ENCODE measurements at regions not wholly inside any gene's neighbourhood (a gene's known extent, or its start where the extent isn't known, plus 50 kb on each side); places are given as distances from the start of the nearest gene placed in this dataset.

DNA sequence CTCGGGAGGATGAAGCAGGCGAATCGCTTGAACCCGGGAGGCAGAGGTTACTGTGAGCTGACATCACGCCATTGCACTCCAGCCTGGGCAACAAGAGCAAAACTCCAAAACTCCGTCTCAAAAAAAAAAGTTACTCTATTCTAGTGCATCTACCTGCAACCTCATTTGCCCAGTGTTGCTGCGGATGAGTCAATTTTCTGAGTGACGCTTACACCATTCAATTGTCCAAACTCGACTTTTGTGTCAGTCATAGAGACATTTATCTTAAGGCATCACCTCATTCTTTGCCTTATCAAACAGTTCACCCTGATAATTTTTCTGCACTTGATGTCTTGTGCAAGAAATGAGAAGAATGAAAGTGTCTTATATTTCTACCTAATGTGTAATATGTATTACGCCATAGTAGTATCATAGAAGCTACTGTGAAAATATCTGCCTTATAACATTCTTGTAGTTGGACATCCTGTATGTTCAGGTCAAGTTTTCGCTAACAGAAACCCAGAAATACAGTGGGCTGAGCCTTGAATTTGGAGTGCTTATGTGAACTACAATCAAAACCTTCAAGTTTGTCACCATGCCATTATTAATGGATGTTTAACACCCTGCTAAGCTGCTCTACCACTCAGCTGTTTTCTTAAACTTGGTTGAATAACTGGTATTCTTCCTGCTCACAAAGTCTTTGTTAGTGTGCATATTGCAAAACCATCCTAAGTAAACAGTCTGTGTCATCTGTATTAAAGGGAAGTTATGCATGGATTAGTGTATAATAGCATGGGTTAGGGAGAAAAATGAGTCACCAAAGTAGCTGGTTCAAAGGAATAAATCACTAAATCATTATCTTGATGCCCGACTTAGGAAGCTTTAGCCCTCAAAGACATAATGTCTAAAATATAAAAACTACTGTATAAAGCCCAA lies 531.0 kb upstream of the NR2F2 start:
- Histone ChIP-seq H3K27ac (ENCODE audit: low read depth in 2 of 2, low read length in 1 of 2) (no peak overlapping the region), H3K9ac (no peak overlapping the region), H3F3A (replicated peaks; ENCODE audit: insufficient read depth) (no peaks in the 10 kb centered on the region), H3K27me3 (ENCODE audit: insufficient read depth) (no peaks in the 10 kb centered on the region), H2AFZ (ENCODE audit: low read depth) (no peak overlapping the region), H3K4me1 (ENCODE audit: control insufficient read depth in 1 of 2, insufficient read depth in 2 of 2, low read depth in 1 of 2, low read length in 1 of 2) (no peaks in the 10 kb centered on the region), H4K20me1 (ENCODE audit: insufficient read depth) (no peaks in the 10 kb centered on the region), H3K9me3 (no peaks in the 10 kb centered on the region; the same call in 1 of the 2 replicates), H3K36me3 (replicated peaks in 1 of 2; ENCODE audit: control insufficient read depth in 1 of 2, insufficient read depth in 2 of 2, low read length in 1 of 2) (no peaks in the 10 kb centered on the region), H3K4me2 (no peak overlapping the region), H3K9me2 (no peaks in the 10 kb centered on the region), H3K79me2 (ENCODE audit: insufficient read depth) (no peaks in the 10 kb centered on the region), H3K4me3 (ENCODE audit: low read depth in 2 of 2, low read length in 1 of 2) (no peak overlapping the region)
- 15% methylated on average over 12 of the region's 12 CpGs for WGBS (ENCODE audit: low lambda C conversion rate)
- CTCF ChIA-PET, result no interaction called here
- POLR2A ChIA-PET, result no interaction called here
- no peak for DNase-seq
- no peak for TF ChIP-seq TAF1 (IDR thresholded peaks at IDR 0.05; ENCODE audit: borderline replicate concordance, low read depth, low read length)
- no peak for TF ChIP-seq ELF1 (IDR thresholded peaks at IDR 0.05)
- no peak for TF ChIP-seq FOXJ3 (CRISPR knock-in tag; IDR thresholded peaks at IDR 0.05)
- TF ChIP-seq TCF12 (IDR thresholded peaks at IDR 0.05), result no peak
- no peak for TF ChIP-seq MEF2A (IDR thresholded peaks at IDR 0.05; ENCODE audit: borderline replicate concordance, low read depth)
- TF ChIP-seq, protein P1, sequence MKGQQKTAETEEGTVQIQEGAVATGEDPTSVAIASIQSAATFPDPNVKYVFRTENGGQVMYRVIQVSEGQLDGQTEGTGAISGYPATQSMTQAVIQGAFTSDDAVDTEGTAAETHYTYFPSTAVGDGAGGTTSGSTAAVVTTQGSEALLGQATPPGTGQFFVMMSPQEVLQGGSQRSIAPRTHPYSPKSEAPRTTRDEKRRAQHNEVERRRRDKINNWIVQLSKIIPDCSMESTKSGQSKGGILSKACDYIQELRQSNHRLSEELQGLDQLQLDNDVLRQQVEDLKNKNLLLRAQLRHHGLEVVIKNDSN (IDR thresholded peaks at IDR 0.05; ENCODE audit: borderline replicate concordance, low read depth), result no peak
- TF ChIP-seq, protein P2, sequence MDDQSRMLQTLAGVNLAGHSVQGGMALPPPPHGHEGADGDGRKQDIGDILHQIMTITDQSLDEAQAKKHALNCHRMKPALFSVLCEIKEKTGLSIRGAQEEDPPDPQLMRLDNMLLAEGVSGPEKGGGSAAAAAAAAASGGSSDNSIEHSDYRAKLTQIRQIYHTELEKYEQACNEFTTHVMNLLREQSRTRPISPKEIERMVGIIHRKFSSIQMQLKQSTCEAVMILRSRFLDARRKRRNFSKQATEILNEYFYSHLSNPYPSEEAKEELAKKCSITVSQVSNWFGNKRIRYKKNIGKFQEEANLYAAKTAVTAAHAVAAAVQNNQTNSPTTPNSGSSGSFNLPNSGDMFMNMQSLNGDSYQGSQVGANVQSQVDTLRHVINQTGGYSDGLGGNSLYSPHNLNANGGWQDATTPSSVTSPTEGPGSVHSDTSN (IDR thresholded peaks at IDR 0.05), result no peak

DNA sequence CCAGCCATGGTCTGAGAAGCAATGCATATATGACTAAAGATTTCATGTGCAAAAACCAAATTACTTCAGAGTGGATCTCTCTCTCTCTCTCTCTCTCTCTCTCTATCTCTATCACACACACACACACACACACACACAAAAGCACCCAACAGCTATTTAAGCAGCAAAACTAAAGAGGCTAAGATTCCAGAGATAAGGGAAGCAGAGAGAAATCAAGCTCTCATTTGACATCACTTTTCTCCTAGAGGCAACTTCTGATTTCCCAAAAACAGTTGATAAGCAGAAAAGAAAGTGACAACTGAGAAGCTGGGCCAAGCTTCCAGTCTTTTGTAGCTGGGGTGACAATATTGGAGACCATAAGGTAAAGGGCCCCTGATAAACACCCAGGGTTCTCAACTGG lies 526.0 kb upstream of the NR2F2 start:
- H3K4me3 ChIP-seq (ENCODE audit: low read depth in 2 of 2, low read length in 1 of 2), result no peak overlapping the region
- H3K27ac ChIP-seq (ENCODE audit: low read depth in 2 of 2, low read length in 1 of 2), result no peak overlapping the region
- CTCF ChIA-PET, result no interaction called here
- POLR2A ChIA-PET, result interaction anchor here (0.7 kb wide), 1 partner anchor 37 kb away, joined by 3 read pairs; no protein-coding TSS in a partner anchor
- H3F3A ChIP-seq (replicated peaks; ENCODE audit: insufficient read depth), result no peaks in the 10 kb centered on the region
- H3K9me3 ChIP-seq, result no peaks in the 10 kb centered on the region; the same call in 1 of the 2 replicates
- DNase-seq, result no peak
- H4K20me1 ChIP-seq (ENCODE audit: insufficient read depth), result no peaks in the 10 kb centered on the region
- no peak for TF ChIP-seq GATA2 (CRISPR knock-in tag; IDR thresholded peaks at IDR 0.05)
- TF ChIP-seq, protein P2 (IDR thresholded peaks at IDR 0.05), result no peak
- TF ChIP-seq, protein P3, sequence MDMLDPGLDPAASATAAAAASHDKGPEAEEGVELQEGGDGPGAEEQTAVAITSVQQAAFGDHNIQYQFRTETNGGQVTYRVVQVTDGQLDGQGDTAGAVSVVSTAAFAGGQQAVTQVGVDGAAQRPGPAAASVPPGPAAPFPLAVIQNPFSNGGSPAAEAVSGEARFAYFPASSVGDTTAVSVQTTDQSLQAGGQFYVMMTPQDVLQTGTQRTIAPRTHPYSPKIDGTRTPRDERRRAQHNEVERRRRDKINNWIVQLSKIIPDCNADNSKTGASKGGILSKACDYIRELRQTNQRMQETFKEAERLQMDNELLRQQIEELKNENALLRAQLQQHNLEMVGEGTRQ (IDR thresholded peaks at IDR 0.05; ENCODE audit: borderline replicate concordance, low read depth, low read length), result no peak
- TF ChIP-seq, protein P4, sequence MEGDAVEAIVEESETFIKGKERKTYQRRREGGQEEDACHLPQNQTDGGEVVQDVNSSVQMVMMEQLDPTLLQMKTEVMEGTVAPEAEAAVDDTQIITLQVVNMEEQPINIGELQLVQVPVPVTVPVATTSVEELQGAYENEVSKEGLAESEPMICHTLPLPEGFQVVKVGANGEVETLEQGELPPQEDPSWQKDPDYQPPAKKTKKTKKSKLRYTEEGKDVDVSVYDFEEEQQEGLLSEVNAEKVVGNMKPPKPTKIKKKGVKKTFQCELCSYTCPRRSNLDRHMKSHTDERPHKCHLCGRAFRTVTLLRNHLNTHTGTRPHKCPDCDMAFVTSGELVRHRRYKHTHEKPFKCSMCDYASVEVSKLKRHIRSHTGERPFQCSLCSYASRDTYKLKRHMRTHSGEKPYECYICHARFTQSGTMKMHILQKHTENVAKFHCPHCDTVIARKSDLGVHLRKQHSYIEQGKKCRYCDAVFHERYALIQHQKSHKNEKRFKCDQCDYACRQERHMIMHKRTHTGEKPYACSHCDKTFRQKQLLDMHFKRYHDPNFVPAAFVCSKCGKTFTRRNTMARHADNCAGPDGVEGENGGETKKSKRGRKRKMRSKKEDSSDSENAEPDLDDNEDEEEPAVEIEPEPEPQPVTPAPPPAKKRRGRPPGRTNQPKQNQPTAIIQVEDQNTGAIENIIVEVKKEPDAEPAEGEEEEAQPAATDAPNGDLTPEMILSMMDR (IDR thresholded peaks at IDR 0.05), result no peak
- TF ChIP-seq FOXJ3 (CRISPR knock-in tag; IDR thresholded peaks at IDR 0.05), result no peak
- no peak overlapping the region for H3K4me2 ChIP-seq
- H3K27me3 ChIP-seq (ENCODE audit: insufficient read depth), result no peaks in the 10 kb centered on the region
- no peaks in the 10 kb centered on the region for H3K36me3 ChIP-seq (replicated peaks in 1 of 2; ENCODE audit: control insufficient read depth in 1 of 2, insufficient read depth in 2 of 2, low read length in 1 of 2)
- H2AFZ ChIP-seq (ENCODE audit: low read depth), result no peak overlapping the region
- no peaks in the 10 kb centered on the region for H3K79me2 ChIP-seq (ENCODE audit: insufficient read depth)
- H3K4me1 ChIP-seq (ENCODE audit: control insufficient read depth in 1 of 2, insufficient read depth in 2 of 2, low read depth in 1 of 2, low read length in 1 of 2), result no peaks in the 10 kb centered on the region
- no peak overlapping the region for H3K9ac ChIP-seq
- no peaks in the 10 kb centered on the region for H3K9me2 ChIP-seq
